Small intestine (tissue), 7 donors: ENCODE measurements at regions not wholly inside any gene's neighbourhood (a gene's known extent, or its start where the extent isn't known, plus 50 kb on each side); places are given as distances from the start of the nearest gene placed in this dataset.

Experiments used
- DNase-seq, 2 donors: peaks; one replicate each; pipeline versions ENCODE4 v3.0.0 to v3.0.0-alpha.2; 2013
- FAIRE-seq: peaks from 2 replicates; lab custom pipeline; 2012; peaks lifted over from hg19 to GRCh38; lab: Jason Lieb, UNC
- H3K27ac ChIP-seq, 3 donors: one replicate each; pipeline ENCODE4 v1.5.1; 2013; ENCODE audit warnings: low read length in 2 of 3, mild to moderate bottlenecking in 2 of 3, control low read depth in 1 of 3, inconsistent platforms in 1 of 3, low read depth in 1 of 3, moderate library complexity in 1 of 3
- H3K27me3 ChIP-seq, 3 donors: one replicate each; pipeline ENCODE4 v1.6.1; 2013; ENCODE audit warnings: low read length in 3 of 3, inconsistent platforms in 1 of 3; ENCODE audit not compliant: control insufficient read depth in 3 of 3, insufficient read depth in 3 of 3
- H3K36me3 ChIP-seq, 3 donors: one replicate each; pipeline ENCODE4 v1.6.1; 2013; ENCODE audit warnings: low read length in 3 of 3, inconsistent platforms in 1 of 3, low read depth in 1 of 3, mild to moderate bottlenecking in 1 of 3, moderate library complexity in 1 of 3; ENCODE audit not compliant: control insufficient read depth in 3 of 3, insufficient read depth in 2 of 3
- H3K4me1 ChIP-seq, 3 donors: one replicate each; pipeline ENCODE4 v1.6.1; 2013; ENCODE audit warnings: low read length in 2 of 3, inconsistent platforms in 1 of 3, low read depth in 1 of 3, mild to moderate bottlenecking in 1 of 3, moderate library complexity in 1 of 3; ENCODE audit not compliant: control insufficient read depth in 3 of 3, insufficient read depth in 2 of 3
- H3K4me3 ChIP-seq, 3 donors: one replicate each; pipeline ENCODE4 v1.5.1; 2013; ENCODE audit warnings: low read length in 3 of 3, control low read depth in 1 of 3, inconsistent platforms in 1 of 3, low read depth in 1 of 3, mild to moderate bottlenecking in 1 of 3, moderate library complexity in 1 of 3
- H3K9me3 ChIP-seq, 2 donors: one replicate each; pipeline ENCODE4 v1.6.1; 2013; ENCODE audit warnings: low read depth in 1 of 2, low read length in 1 of 2; ENCODE audit not compliant: control insufficient read depth in 2 of 2, insufficient read depth in 1 of 2
- WGBS, 3 donors: extraction: QIAGEN DNeasy Blood & Tissue Kit; methylation state at CpG; one replicate each; pipeline ENCODE4 v1.1.7; 2013; 5-methylcytosine and 5-hydroxymethylcytosine counted together
- donor health status: healthy with polysubstance abuse.
- donor health status: control.
- donor health status: control.
- donor health status: Bipolar disorder and iron deficiency.
- donor health status: healthy.

DNA sequence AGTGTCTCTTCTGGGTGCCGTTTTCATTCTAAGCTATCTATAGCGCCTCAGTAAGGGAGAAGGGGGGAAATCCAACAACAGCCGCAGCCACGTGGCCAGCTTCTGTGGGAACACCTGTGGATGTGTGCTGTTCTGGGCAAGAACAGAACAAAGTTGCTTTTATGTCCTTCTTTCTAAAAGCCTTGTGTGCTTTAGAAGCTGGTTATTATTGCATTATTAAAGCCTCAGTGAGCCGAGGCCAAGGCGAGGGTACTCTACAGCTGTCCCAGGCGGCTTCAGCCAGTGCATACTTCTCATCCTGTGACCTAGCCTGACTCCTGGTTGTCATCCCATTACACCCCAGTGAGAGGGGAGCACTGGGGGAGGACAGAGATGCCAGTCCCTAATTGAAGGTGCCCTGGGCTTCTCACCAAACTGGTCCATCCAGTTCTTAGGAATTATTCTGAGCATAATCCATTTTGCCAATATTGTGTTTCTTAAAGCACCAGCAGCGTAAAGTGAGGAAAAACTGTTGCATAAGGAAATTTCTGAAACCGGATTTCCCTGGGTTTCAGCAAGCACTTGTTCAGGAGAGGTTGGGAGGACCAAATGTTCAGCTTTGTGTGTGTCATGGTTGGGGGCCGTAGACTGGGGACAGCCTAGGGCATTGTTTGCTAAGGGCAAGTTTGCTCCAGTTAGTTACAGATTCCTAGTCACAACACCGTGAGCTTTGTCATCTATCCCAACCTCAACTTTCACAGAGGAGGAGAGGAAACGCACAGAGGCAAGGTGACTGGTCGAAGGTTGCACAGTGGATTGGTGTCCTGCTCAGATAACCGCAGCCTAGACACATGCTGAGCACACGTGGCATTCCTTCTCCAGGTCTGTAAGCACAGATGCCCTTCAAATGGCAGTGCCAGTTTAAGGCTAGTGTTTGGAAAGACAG is 61.0 kb upstream of the ATP1A1 start:
- Histone ChIP-seq H3K36me3 (no peaks in the 10 kb centered on the region), H3K27me3 (no peaks in the 10 kb centered on the region), H3K27ac (peak overlapping the region; percentile 66 to 77 (median 68)), H3K4me3 (no peak overlapping the region), H3K4me1 (peaks cover 0 to 45% (median 5%) of the 10 kb centered on the region in 3 donors), H3K9me3 (no peaks in the 10 kb centered on the region)
- DNase-seq (peak; percentile 73 to 96), FAIRE-seq (no peak)
- 18 to 61% (median 34%) methylated on average over 15 of the region's 15 CpGs for WGBS, 3 donors

DNA sequence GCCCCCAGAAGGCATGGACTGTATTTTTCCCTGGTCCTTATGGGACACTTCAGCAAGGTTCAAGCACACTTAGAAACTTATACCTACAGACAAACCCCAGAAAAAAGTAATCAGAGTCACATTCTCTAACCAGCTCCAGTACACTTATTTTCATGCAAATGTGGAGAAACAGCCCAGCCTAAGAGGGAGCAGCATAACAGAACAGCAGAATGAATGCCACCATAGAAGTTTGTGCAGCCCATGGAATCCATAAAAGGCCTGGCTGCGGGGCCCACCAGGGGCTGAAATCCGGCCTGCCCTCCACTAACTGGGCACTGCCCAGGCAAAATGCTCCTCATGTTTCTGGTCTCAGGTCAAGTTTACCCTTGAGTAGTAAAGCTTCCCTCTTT is 60.4 kb upstream of the ATP1A1 start:
- DNase-seq, result no peak
- Histone ChIP-seq H3K4me3 (no peak overlapping the region), H3K27me3 (no peaks in the 10 kb centered on the region), H3K27ac (peak overlapping the region; percentile 61 to 68 (median 66)), H3K36me3 (no peaks in the 10 kb centered on the region), H3K4me1 (peaks cover 0 to 51% (median 7%) of the 10 kb centered on the region in 3 donors), H3K9me3 (no peaks in the 10 kb centered on the region)
- WGBS, 3 donors, result 66 to 82% (median 75%) methylated on average over 2 of the region's 2 CpGs
- no peak for FAIRE-seq

DNA sequence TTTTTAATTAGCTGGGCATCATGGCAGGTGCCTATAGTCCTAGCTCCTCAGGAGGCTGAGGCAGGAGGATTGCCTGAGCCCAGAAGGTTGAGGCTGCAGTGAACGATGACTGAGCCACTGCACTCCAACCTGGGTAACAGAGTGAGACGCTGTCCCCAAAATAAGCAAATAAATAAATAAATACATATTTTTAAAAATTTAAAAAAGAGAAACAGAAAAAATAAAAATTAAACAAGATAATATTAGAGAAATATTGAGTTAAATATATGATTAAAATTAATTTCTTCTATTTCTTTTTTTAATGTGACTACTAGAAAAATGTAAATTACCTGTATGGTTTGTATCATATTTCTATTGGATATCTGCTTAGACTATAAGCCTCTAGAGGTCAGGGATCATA is 59.3 kb upstream of the ATP1A1 start:
- H3K27ac ChIP-seq, result no peak overlapping the region
- no peaks in the 10 kb centered on the region for H3K9me3 ChIP-seq
- 66 to 87% (median 87%) methylated on average over 2 of the region's 2 CpGs for WGBS, 3 donors
- H3K4me1 ChIP-seq, result peaks cover 2 to 56% (median 11%) of the 10 kb centered on the region in 3 donors
- H3K36me3 ChIP-seq, result no peaks in the 10 kb centered on the region
- FAIRE-seq (no peak), DNase-seq (no peak)
- H3K4me3 ChIP-seq, result no peak overlapping the region
- H3K27me3 ChIP-seq, result no peaks in the 10 kb centered on the region

DNA sequence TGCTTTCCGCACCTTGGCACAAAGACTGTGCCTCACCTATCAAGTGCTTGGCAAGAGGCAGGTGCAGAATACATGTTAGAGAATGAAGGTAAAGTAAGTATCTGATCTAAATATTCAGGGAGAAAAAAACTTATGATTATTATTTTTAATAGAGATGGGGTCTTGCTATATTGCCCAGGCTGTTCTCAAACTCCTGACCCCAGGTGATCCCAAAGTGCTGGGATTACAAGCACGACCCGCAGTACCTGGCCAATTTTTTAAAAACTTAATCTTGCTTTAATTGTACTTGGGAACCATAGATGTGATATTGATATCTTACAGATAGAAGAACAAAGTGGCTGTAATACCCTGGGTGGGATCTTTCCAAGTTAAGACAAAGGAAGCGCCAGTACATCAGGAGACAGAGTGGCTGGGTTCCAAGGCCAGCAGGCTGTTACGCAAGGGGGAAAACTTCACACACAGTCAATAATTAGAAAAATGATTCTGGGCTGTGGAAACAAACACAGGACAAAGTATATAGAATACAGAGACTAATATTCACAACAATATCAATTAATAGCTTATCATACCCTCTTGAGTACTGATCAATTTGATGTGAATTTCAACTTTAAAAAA is 58.6 kb upstream of the ATP1A1 start:
- Histone ChIP-seq H3K4me1 (peaks cover 3 to 63% (median 9%) of the 10 kb centered on the region in 3 donors), H3K9me3 (no peaks in the 10 kb centered on the region), H3K4me3 (no peak overlapping the region), H3K27ac (peak overlapping the region in 1 of 3 donors; percentile 1), H3K36me3 (no peaks in the 10 kb centered on the region), H3K27me3 (no peaks in the 10 kb centered on the region)
- peak; percentile 62 to 70 for DNase-seq
- 27 to 69% (median 49%) methylated on average over 5 of the region's 5 CpGs for WGBS, 3 donors
- FAIRE-seq, result peak; percentile 49

DNA sequence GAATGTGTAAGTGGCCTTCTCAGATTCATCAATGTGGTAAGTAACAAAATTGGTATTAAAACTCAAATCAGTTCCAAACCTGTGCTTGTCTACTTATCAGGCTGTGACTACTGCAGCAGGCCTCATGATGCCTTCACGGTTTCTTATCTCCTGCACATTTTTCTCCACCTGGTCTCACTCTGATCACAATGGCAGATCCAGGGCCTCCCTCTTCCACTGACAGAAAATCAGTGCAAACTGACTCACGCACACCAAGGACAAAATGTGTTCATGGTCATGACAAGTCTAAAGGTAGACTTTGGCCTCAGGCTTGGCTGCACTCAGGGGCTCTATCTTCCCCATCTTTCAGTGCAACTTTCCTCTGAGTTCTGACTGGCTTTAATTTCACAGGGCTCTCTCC is 56.7 kb upstream of the ATP1A1 start:
- H3K4me3 ChIP-seq, result no peak overlapping the region
- no peaks in the 10 kb centered on the region for H3K36me3 ChIP-seq
- WGBS, 3 donors, result 17 to 56% (median 38%) methylated on average over 2 of the region's 2 CpGs
- no peaks in the 10 kb centered on the region for H3K27me3 ChIP-seq
- no peak for FAIRE-seq
- no peaks in the 10 kb centered on the region for H3K9me3 ChIP-seq
- peaks cover 3 to 67% (median 8%) of the 10 kb centered on the region in 3 donors for H3K4me1 ChIP-seq
- DNase-seq, result peak; percentile 77 to 92
- H3K27ac ChIP-seq, result peak overlapping the region; percentile 27 to 79 (median 56)

DNA sequence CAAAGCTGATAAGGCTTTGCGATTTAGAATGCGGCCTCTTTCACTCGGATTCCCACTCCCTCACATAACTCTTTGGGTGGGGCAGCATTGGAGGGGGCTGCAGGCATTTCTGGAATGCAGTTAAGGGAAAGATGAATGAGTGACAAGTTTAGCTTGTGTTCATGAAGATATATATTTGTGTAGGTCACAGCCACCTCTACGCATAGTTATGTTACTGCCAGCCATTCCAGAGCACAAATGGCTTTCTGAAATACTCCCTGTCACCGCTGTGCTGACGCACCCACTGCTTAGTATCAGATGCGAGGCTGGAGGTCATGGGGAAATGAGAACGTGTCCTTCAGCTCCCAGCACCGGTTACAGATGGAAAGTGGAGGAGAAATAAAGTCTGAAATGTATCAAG is 54.1 kb upstream of the ATP1A1 start:
- Histone ChIP-seq H3K36me3 (no peaks in the 10 kb centered on the region), H3K4me1 (peaks cover 3 to 65% (median 10%) of the 10 kb centered on the region in 3 donors), H3K4me3 (no peak overlapping the region), H3K9me3 (no peaks in the 10 kb centered on the region), H3K27me3 (no peaks in the 10 kb centered on the region), H3K27ac (peak overlapping the region in 2 of 3 donors; percentile 69 to 79)
- peak; percentile 74 to 90 for DNase-seq
- 21 to 45% (median 45%) methylated on average over 9 of the region's 9 CpGs for WGBS, 3 donors
- FAIRE-seq, result no peak

DNA sequence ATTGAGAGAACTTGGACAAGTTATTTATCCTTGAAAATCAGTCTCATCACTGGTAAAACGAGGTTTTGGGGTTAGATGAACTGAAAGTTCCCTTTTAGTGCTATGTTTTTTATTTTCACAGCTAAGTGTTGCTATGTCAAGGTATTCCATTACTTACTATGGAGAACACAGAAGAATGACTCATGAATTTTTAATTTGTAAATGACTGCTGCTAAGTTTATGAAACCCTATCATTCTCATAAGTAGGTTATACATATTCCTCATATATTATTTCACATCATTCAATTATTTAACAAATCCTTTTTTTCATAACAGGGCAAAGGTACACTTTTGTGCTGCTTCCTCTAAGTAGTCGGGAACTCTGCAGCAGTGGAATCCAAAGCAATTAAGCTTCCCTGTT is 52.2 kb upstream of the ATP1A1 start:
- Histone ChIP-seq H3K27me3 (no peaks in the 10 kb centered on the region), H3K9me3 (no peaks in the 10 kb centered on the region), H3K4me3 (no peak overlapping the region), H3K36me3 (no peaks in the 10 kb centered on the region), H3K27ac (peak overlapping the region in 1 of 3 donors; percentile 3), H3K4me1 (peaks cover 8 to 66% (median 19%) of the 10 kb centered on the region in 3 donors)
- 12 to 42% (median 26%) methylated on average over 2 of the region's 2 CpGs for WGBS, 3 donors
- no peak for FAIRE-seq
- peak in 1 of 2 donors; percentile 52 for DNase-seq

DNA sequence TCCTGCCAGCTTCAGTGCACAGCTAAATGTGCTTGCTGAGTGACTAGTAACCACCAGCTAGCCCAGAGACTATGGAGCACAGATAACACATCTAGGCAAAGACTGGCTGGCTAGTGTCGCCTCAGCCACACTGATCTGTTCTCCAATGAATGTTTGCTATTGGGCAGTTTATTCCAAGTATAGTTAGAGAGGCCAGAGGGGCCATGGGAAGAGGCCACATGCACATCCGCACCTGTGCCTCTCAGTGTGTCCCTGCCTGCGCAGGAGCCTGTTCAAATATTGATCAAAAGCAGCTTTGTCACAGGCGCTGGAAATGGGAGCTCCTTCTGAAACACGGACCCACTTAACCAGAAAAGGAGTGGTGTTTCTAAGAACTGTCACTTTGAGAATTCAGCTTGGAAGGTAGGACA is 51.3 kb upstream of the ATP1A1 start:
- 15 to 52% (median 33%) methylated on average over 5 of the region's 5 CpGs for WGBS, 3 donors

More for the DNA sequence above, 51.3 kb upstream of the ATP1A1 start:
- DNase-seq, result peak in 1 of 2 donors; percentile 56
- Histone ChIP-seq H3K9me3 (no peaks in the 10 kb centered on the region), H3K4me3 (no peak overlapping the region), H3K36me3 (no peaks in the 10 kb centered on the region), H3K27ac (peak overlapping the region; percentile 11 to 41 (median 14)), H3K4me1 (peaks cover 12 to 65% (median 18%) of the 10 kb centered on the region in 3 donors), H3K27me3 (no peaks in the 10 kb centered on the region)
- FAIRE-seq, result no peak
